ENCODE measurements at regions not wholly inside any gene's neighbourhood (a gene's known extent, or its start where the extent isn't known, plus 50 kb on each side); places are given as distances from the start of the nearest gene placed in this dataset.

GRCh38 chr15:62579842-62580241, 414.8 kb upstream of the C2CD4B start:
- no peak for DNase-seq (ENCODE audit: low read depth)

GRCh38 chr15:62582580-62582979, 417.5 kb upstream of the C2CD4B start:
- DNase-seq (ENCODE audit: low read depth): no peak

- DNase-seq (ENCODE audit: low read depth): no peak
Measured at GRCh38 chr15:62584301-62585235, 419.5 kb upstream of the C2CD4B start.

- DNase-seq (ENCODE audit: low read depth): no peak
Measured at GRCh38 chr15:62588938-62589670, 424.0 kb upstream of the C2CD4B start.

- DNase-seq (ENCODE audit: low read depth): no peak
Measured at GRCh38 chr15:62591842-62592838, 427.1 kb upstream of the C2CD4B start.

- no peak for DNase-seq (ENCODE audit: low read depth)
Measured at GRCh38 chr15:62592920-62593319, 427.8 kb upstream of the C2CD4B start.

- DNase-seq (ENCODE audit: low read depth): no peak
Measured at GRCh38 chr15:62593681-62594399, 428.8 kb upstream of the C2CD4B start.

GRCh38 chr15:62598217-62598616, 433.1 kb upstream of the C2CD4B start:
- DNase-seq (ENCODE audit: low read depth): no peak

- DNase-seq (ENCODE audit: low read depth): no peak
Measured at GRCh38 chr15:62599791-62600777, 435.0 kb upstream of the C2CD4B start.

- no peak for DNase-seq (ENCODE audit: low read depth)
Measured at GRCh38 chr15:62601777-62602545, 436.9 kb upstream of the C2CD4B start.

- DNase-seq (ENCODE audit: low read depth): no peak
Measured at GRCh38 chr15:62603742-62604141, 438.7 kb upstream of the C2CD4B start.

- no peak for DNase-seq (ENCODE audit: low read depth)
Measured at GRCh38 chr15:62605282-62605681, 437.3 kb upstream of the TPM1 start.

GRCh38 chr15:62606376-62607113, 436.0 kb upstream of the TPM1 start:
- no peak for DNase-seq (ENCODE audit: low read depth)

GRCh38 chr15:62607114-62607462, 435.5 kb upstream of the TPM1 start:
- DNase-seq (ENCODE audit: low read depth): no peak

GRCh38 chr15:62607643-62608042, 434.9 kb upstream of the TPM1 start:
- no peak for DNase-seq (ENCODE audit: low read depth)

GRCh38 chr15:62608369-62608768, 434.2 kb upstream of the TPM1 start:
- no peak for DNase-seq (ENCODE audit: low read depth)

GRCh38 chr15:62610265-62610869, 432.2 kb upstream of the TPM1 start:
- DNase-seq (ENCODE audit: low read depth): no peak

GRCh38 chr15:62611002-62611401, 431.5 kb upstream of the TPM1 start:
- no peak for DNase-seq (ENCODE audit: low read depth)
